Esophagus muscularis mucosa (tissue), 4 donors: ENCODE measurements at regions not wholly inside any gene's neighbourhood (a gene's known extent, or its start where the extent isn't known, plus 50 kb on each side); places are given as distances from the start of the nearest gene placed in this dataset.

Source experiments
- DNase-seq: peaks from one replicate; pipeline ENCODE4 v3.0.0-alpha.2; 2017; ENCODE audit errors: extremely low spot score
- H3K27ac ChIP-seq, 4 donors: fragments of 200-600 bp; sonication (generic); replicated peaks in 1 of 4; 1 replicate in 3 of 4; 2 replicates in 1 of 4; pipeline ENCODE4 v1.5.1; 2016 to 2019; ENCODE audit warnings: mild to moderate bottlenecking in 1 of 4
- H3K27me3 ChIP-seq, 4 donors: fragments of 200-600 bp; sonication (generic); one replicate each; pipeline versions ENCODE4 v1.5.1 to v1.6.0; 2016 to 2019
- H3K36me3 ChIP-seq, 4 donors: fragments of 200-600 bp; sonication (generic); one replicate each; pipeline ENCODE4 v1.5.1; 2016 to 2019
- H3K4me1 ChIP-seq, 4 donors: fragments of 200-600 bp; sonication (generic); one replicate each; pipeline ENCODE4 v1.5.1; 2016 to 2019
- H3K4me3 ChIP-seq, 4 donors: fragments of 200-600 bp; sonication (generic); 1 replicate in 2 of 4; 2 replicates in 2 of 4; pipeline ENCODE4 v1.5.1; 2016 to 2019; ENCODE audit warnings: mild to moderate bottlenecking in 4 of 4, moderate library complexity in 1 of 4
- H3K9me3 ChIP-seq, 4 donors: fragments of 200-600 bp; sonication (generic); 1 replicate in 3 of 4; 2 replicates in 1 of 4; pipeline ENCODE4 v1.5.1; 2016 to 2019
- CTCF ChIP-seq, 3 experiments: fragments of 200-600 bp in 2 of 3; fragments of 450-650 bp in 1 of 3; sonication (generic) in 2 of 3; IDR thresholded peaks; one replicate each; pipeline ENCODE4 v1.5.1; 2017 to 2019; ENCODE audit warnings: antibody characterized with exemption in 3 of 3, mild to moderate bottlenecking in 2 of 3, moderate library complexity in 1 of 3
- EP300 ChIP-seq: sonication (generic); formaldehyde crosslinking; IDR thresholded peaks from one replicate; pipeline ENCODE4 v1.6.1; 2017; ENCODE audit warnings: antibody characterized with exemption
- POLR2A ChIP-seq: fragments of 450-650 bp; IDR thresholded peaks from one replicate; pipeline ENCODE4 v1.6.1; 2017; ENCODE audit warnings: antibody characterized with exemption, moderate library complexity, mild to moderate bottlenecking, low read depth
- POLR2AphosphoS5 ChIP-seq, 2 donors: sonication (generic); formaldehyde crosslinking; IDR thresholded peaks; one replicate each; pipeline ENCODE4 v1.6.1; 2017; ENCODE audit warnings: antibody characterized with exemption in 2 of 2
- WGBS: methylation state at CpG from one replicate; pipeline ENCODE4 v1.1.5; 2018; 5-methylcytosine and 5-hydroxymethylcytosine counted together
- intact Hi-C: fragments of 100-400 bp; cut with DNase I; formaldehyde crosslinking; loops from one replicate; pipeline ENCODE4 v1.15.1; 2023

- 48% methylated on average over 9 of the region's 9 CpGs for WGBS
- intact Hi-C loops = no loop called here
- no peak overlapping the region for H3K4me3 ChIP-seq
- H3K4me1 ChIP-seq = no peaks in the 10 kb centered on the region
- DNase-seq = peak; percentile 55
- H3K27me3 ChIP-seq = no peaks in the 10 kb centered on the region
- TF ChIP-seq POLR2AphosphoS5 (IDR thresholded peaks at IDR 0.05) (no peak), EP300 (no peak), POLR2A (no peak)
- no peaks in the 10 kb centered on the region for H3K9me3 ChIP-seq
- no peaks in the 10 kb centered on the region for H3K36me3 ChIP-seq
- no peak overlapping the region for H3K27ac ChIP-seq
Observed at GRCh38 chr20:43824309-43825050, 90.2 kb upstream of the TOX2 start.

GRCh38 chr20:43821795-43822194 is 92.9 kb upstream of the TOX2 start:
- H3K9me3 ChIP-seq = no peaks in the 10 kb centered on the region
- DNase-seq = peak; percentile 24
- H3K27ac ChIP-seq = no peak overlapping the region
- intact Hi-C loops = no loop called here
- no peaks in the 10 kb centered on the region for H3K36me3 ChIP-seq
- TF ChIP-seq CTCF (IDR thresholded peaks at IDR 0.05) (no peak), EP300 (no peak), POLR2A (no peak), POLR2AphosphoS5 (IDR thresholded peaks at IDR 0.05) (no peak)
- H3K27me3 ChIP-seq = no peaks in the 10 kb centered on the region
- WGBS = 88% methylated on average over 3 of the region's 3 CpGs
- H3K4me3 ChIP-seq = no peak overlapping the region
- no peaks in the 10 kb centered on the region for H3K4me1 ChIP-seq

- no peaks in the 10 kb centered on the region for H3K27me3 ChIP-seq
- no peak for TF ChIP-seq CTCF (IDR thresholded peaks at IDR 0.05)
- no peak for TF ChIP-seq POLR2AphosphoS5 (IDR thresholded peaks at IDR 0.05)
- TF ChIP-seq POLR2A = no peak
- TF ChIP-seq EP300 = no peak
- 82% methylated on average over 7 of the region's 7 CpGs for WGBS
- no peaks in the 10 kb centered on the region for H3K9me3 ChIP-seq
- intact Hi-C loops = no loop called here
- H3K4me1 ChIP-seq = no peaks in the 10 kb centered on the region
- DNase-seq = peak; percentile 89
- H3K36me3 ChIP-seq = no peaks in the 10 kb centered on the region
- no peak overlapping the region for H3K27ac ChIP-seq
- H3K4me3 ChIP-seq = no peak overlapping the region
Observed at GRCh38 chr20:43820731-43821330, 93.8 kb upstream of the TOX2 start.

- Histone ChIP-seq H3K4me1 (no peaks in the 10 kb centered on the region), H3K27me3 (no peaks in the 10 kb centered on the region), H3K27ac (no peak overlapping the region), H3K9me3 (peaks cover 0 to 27% (median 22%) of the 10 kb centered on the region in 4 donors), H3K36me3 (no peaks in the 10 kb centered on the region), H3K4me3 (no peak overlapping the region)
- TF ChIP-seq EP300 (no peak), POLR2AphosphoS5 (IDR thresholded peaks at IDR 0.05) (no peak), CTCF (IDR thresholded peaks at IDR 0.05) (no peak), POLR2A (no peak)
- no peak for DNase-seq
- intact Hi-C loops = no loop called here
Observed at GRCh38 chr20:43812216-43812615, 85.4 kb upstream of the GTSF1L start.

- 78% methylated on average over 4 of the region's 4 CpGs for WGBS
- no peak overlapping the region for H3K4me3 ChIP-seq
- H3K4me1 ChIP-seq = no peaks in the 10 kb centered on the region
- TF ChIP-seq CTCF (IDR thresholded peaks at IDR 0.05) = no peak
- H3K9me3 ChIP-seq = peaks cover 0 to 33% (median 27%) of the 10 kb centered on the region in 4 donors
- H3K36me3 ChIP-seq = no peaks in the 10 kb centered on the region
- no peaks in the 10 kb centered on the region for H3K27me3 ChIP-seq
- intact Hi-C loops = no loop called here
- no peak for DNase-seq
- H3K27ac ChIP-seq = no peak overlapping the region
Observed at GRCh38 chr20:43809206-43809819, 82.5 kb upstream of the GTSF1L start.
